Activated gamma-delta T cell treated with Interleukin-2 at 50 U/mL for 16 hours (primary cell): ENCODE measurements at regions not wholly inside any gene's neighbourhood (a gene's known extent, or its start where the extent isn't known, plus 50 kb on each side); places are given as distances from the start of the nearest gene placed in this dataset.

Source experiments
- DNase-seq: peaks from one replicate; pipeline ENCODE4 v3.0.0-alpha.2; 2020

GRCh38 chr2:118738106-118738505 lies 109.3 kb downstream of the EN1 start:
- DNase-seq: no peak

- no peak for DNase-seq
Measured at GRCh38 chr2:118737684-118738083, 109.8 kb downstream of the EN1 start.

- no peak for DNase-seq
Measured at GRCh38 chr2:118732432-118732831, 115.0 kb downstream of the EN1 start.

- no peak for DNase-seq
Measured at GRCh38 chr2:118731413-118731812, 116.0 kb downstream of the EN1 start.

- no peak for DNase-seq
Measured at GRCh38 chr2:118730405-118730804, 117.0 kb downstream of the EN1 start.

GRCh38 chr2:118729760-118730159 lies 117.7 kb downstream of the EN1 start:
- DNase-seq: no peak

GRCh38 chr2:118728984-118729383 lies 118.5 kb downstream of the EN1 start:
- DNase-seq: no peak

GRCh38 chr2:118726821-118727220 lies 120.6 kb downstream of the EN1 start:
- DNase-seq: no peak

- no peak for DNase-seq
Measured at GRCh38 chr2:118723394-118723793, 124.1 kb downstream of the EN1 start.

- DNase-seq: no peak
Measured at GRCh38 chr2:118722976-118723375, 124.5 kb downstream of the EN1 start.

- DNase-seq: no peak
Measured at GRCh38 chr2:118721817-118722551, 125.5 kb downstream of the EN1 start.

- DNase-seq: no peak
Measured at GRCh38 chr2:118720866-118721265, 126.6 kb downstream of the EN1 start.

GRCh38 chr2:118718921-118719320 lies 128.5 kb downstream of the EN1 start:
- no peak for DNase-seq

GRCh38 chr2:118716102-118716501 lies 131.3 kb downstream of the EN1 start:
- DNase-seq: no peak

GRCh38 chr2:118714118-118714517 lies 133.3 kb downstream of the EN1 start:
- no peak for DNase-seq

GRCh38 chr2:118711603-118712002 lies 135.8 kb downstream of the EN1 start:
- DNase-seq: no peak

GRCh38 chr2:118710481-118710880 lies 137.0 kb downstream of the EN1 start:
- DNase-seq: no peak

GRCh38 chr2:118709786-118710185 lies 137.7 kb downstream of the EN1 start:
- DNase-seq: no peak

GRCh38 chr2:118706844-118707243 lies 140.6 kb downstream of the EN1 start:
- DNase-seq: no peak

GRCh38 chr2:118706371-118706770 lies 141.1 kb downstream of the EN1 start:
- DNase-seq: no peak

- no peak for DNase-seq
Measured at GRCh38 chr2:118705032-118705431, 142.4 kb downstream of the EN1 start.

GRCh38 chr2:118699447-118700175 lies 147.8 kb downstream of the EN1 start:
- DNase-seq: no peak

- DNase-seq: no peak
Measured at GRCh38 chr2:118698564-118698963, 148.9 kb downstream of the EN1 start.

GRCh38 chr2:118697781-118698180 lies 149.7 kb downstream of the EN1 start:
- no peak for DNase-seq
